GM13976 (cell line): ENCODE measurements at regions not wholly inside any gene's neighbourhood (a gene's known extent, or its start where the extent isn't known, plus 50 kb on each side); places are given as distances from the start of the nearest gene placed in this dataset.

Source experiments
- DNase-seq: peaks from one replicate; pipeline ENCODE4 v3.0.0; 2012; ENCODE audit warnings: low spot score
- CTCF ChIP-seq: IDR thresholded peaks from 2 replicates; pipeline ENCODE4 v1.5.1; 2012; ENCODE audit warnings: borderline replicate concordance, mild to moderate bottlenecking; ENCODE audit not compliant: insufficient read depth; ENCODE audit errors: extremely low read depth, missing control alignments, control extremely low read depth
- in situ Hi-C: fragments of 300-500 bp; cut with MboI; formaldehyde crosslinking; loops from one replicate; pipeline ENCODE4 v1.12.0; 2022; ENCODE audit warnings: low sequenced_read_pairs, mixed read lengths, inconsistent platforms; ENCODE audit not compliant: unreplicated experiment

- DNase-seq, result no peak
- in situ Hi-C loops, result no loop called here
- no peak for TF ChIP-seq CTCF
These were observed 50.8 kb upstream of the SMARCAD1 start for GRCh38 chr4:94156826-94157225.
